GM12878 (cell line): ENCODE measurements at regions not wholly inside any gene's neighbourhood (a gene's known extent, or its start where the extent isn't known, plus 50 kb on each side); places are given as distances from the start of the nearest gene placed in this dataset.

ENCODE experiments used
- ATAC-seq: fragments of 200-7000 bp; cut with Tn5 transposase; 3 replicates; pipeline ENCODE4 v1.9.1; 2020; ENCODE audit warnings: mild to moderate bottlenecking, moderate library complexity
- BruUV-seq: library from RNA; stranded (reverse); fragments of 400-500 nt; replicated peaks from 2 replicates; lab custom pipeline; 2021; lab: Mats Ljungman, UMichigan
- CTCF ChIA-PET: fragments of 300-600 bp; sonication (Branson Sonifier 250); formaldehyde crosslinking; extraction: SDS; loops from one replicate; lab custom pipeline; 2021; ENCODE audit warnings: inconsistent platforms; lab: Yijun Ruan, JAX
- POLR2A ChIA-PET: fragments of 350-600 bp; formaldehyde crosslinking; extraction: SDS; loops from one replicate; lab custom pipeline; 2021; ENCODE audit warnings: inconsistent platforms; lab: Charles Lee
- RAD21 ChIA-PET: fragments of 300-600 bp; sonication (Branson Sonifier 250); formaldehyde crosslinking; loops from one replicate; lab custom pipeline; 2023; ENCODE audit warnings: antibody characterized with exemption; ENCODE audit not compliant: unreplicated experiment; lab: Charles Lee
- SMC1A ChIA-PET: fragments of 300-600 bp; sonication (Branson Sonifier 250); formaldehyde crosslinking; loops from one replicate; lab custom pipeline; 2023; ENCODE audit not compliant: unreplicated experiment, uncharacterized antibody; lab: Charles Lee
- DNase-seq: peaks from one replicate; pipeline ENCODE4 v3.0.0-alpha.2; 2011; ENCODE audit warnings: low read depth, low spot score
- FAIRE-seq: peaks from 3 replicates; lab custom pipeline; 2011; peaks lifted over from hg19 to GRCh38; lab: Jason Lieb, UNC
- H2AFZ ChIP-seq: 2 replicates; pipeline ENCODE4 v1.6.0; 2011; ENCODE audit warnings: low read depth, low read length, control low read depth; ENCODE audit not compliant: control insufficient read depth
- H3K27ac ChIP-seq: 2 replicates; pipeline ENCODE4 v1.5.1; 2011; ENCODE audit warnings: control low read depth; ENCODE audit not compliant: control insufficient read depth, insufficient read depth
- H3K27me3 ChIP-seq, 2 experiments: replicated peaks in 1 of 2; 2 replicates each; pipeline versions ENCODE4 v1.6.0 to v1.6.1; 2011; ENCODE audit warnings: low read length in 1 of 2; ENCODE audit not compliant: control insufficient read depth in 2 of 2, insufficient read depth in 2 of 2
- H3K36me3 ChIP-seq, 2 experiments: 2 replicates each; pipeline ENCODE4 v1.5.1; 2011; ENCODE audit warnings: low read length in 1 of 2; ENCODE audit not compliant: control insufficient read depth in 2 of 2, insufficient read depth in 2 of 2
- H3K4me1 ChIP-seq: 2 replicates; pipeline ENCODE4 v1.6.1; 2011; ENCODE audit warnings: mild to moderate bottlenecking, low read length, moderate library complexity, mixed read lengths; ENCODE audit not compliant: control insufficient read depth, insufficient read depth
- H3K4me2 ChIP-seq: 2 replicates; pipeline ENCODE4 v1.6.0; 2011; ENCODE audit warnings: control low read depth; ENCODE audit not compliant: control insufficient read depth, insufficient read depth
- H3K4me3 ChIP-seq: fragments of 200-600 bp; sonication (generic); 2 replicates; pipeline ENCODE4 v1.5.1; 2016
- H3K79me2 ChIP-seq: 2 replicates; pipeline ENCODE4 v1.6.0; 2011; ENCODE audit warnings: low read length; ENCODE audit not compliant: control insufficient read depth, insufficient read depth
- H3K9ac ChIP-seq: 2 replicates; pipeline ENCODE4 v1.8.0; 2011; ENCODE audit warnings: low read length, control low read depth, mixed read lengths; ENCODE audit not compliant: control insufficient read depth, insufficient read depth
- H3K9me3 ChIP-seq: replicated peaks from 3 replicates; pipeline ENCODE4 v1.5.1; 2011; ENCODE audit warnings: mild to moderate bottlenecking, low read length; ENCODE audit not compliant: control insufficient read depth, insufficient read depth
- H4K20me1 ChIP-seq: 2 replicates; pipeline ENCODE4 v1.6.0; 2011; ENCODE audit not compliant: control insufficient read depth, insufficient read depth
- ATF2 ChIP-seq: IDR thresholded peaks from 2 replicates; pipeline ENCODE4 v1.6.1; 2012; ENCODE audit warnings: low read length, inconsistent platforms
- ATF3 ChIP-seq: IDR thresholded peaks from 2 replicates; pipeline ENCODE4 v1.6.1; 2011; ENCODE audit warnings: low read depth, mild to moderate bottlenecking, low read length, moderate library complexity, borderline replicate concordance; ENCODE audit errors: extremely low read depth
- BMI1 ChIP-seq: fragments of 450-650 bp; IDR thresholded peaks from 2 replicates; pipeline ENCODE4 v1.6.1; 2016; ENCODE audit warnings: mild to moderate bottlenecking, moderate library complexity, borderline replicate concordance
- ESRRA ChIP-seq: IDR thresholded peaks from 2 replicates; pipeline ENCODE4 v1.6.1; 2012; ENCODE audit warnings: mild to moderate bottlenecking, low read length, improper control_type of control experiment
- KLF5 ChIP-seq: fragments of 450-650 bp; IDR thresholded peaks from 2 replicates; pipeline ENCODE4 v1.6.1; 2014; ENCODE audit warnings: mild to moderate bottlenecking; ENCODE audit not compliant: partially characterized antibody
- MYB ChIP-seq: fragments of 150-350 bp; IDR thresholded peaks from 2 replicates; pipeline ENCODE4 v1.6.1; 2014; ENCODE audit warnings: mild to moderate bottlenecking, low read depth, low read length, borderline replicate concordance
- NKRF ChIP-seq: fragments of 450-650 bp; conservative IDR thresholded peaks from 2 replicates; pipeline ENCODE4 v1.6.1; 2017; ENCODE audit warnings: mild to moderate bottlenecking, moderate library complexity
- NR2C2 ChIP-seq: IDR thresholded peaks from 2 replicates; pipeline ENCODE4 v1.6.1; 2011; ENCODE audit warnings: borderline replicate concordance, low read depth; ENCODE audit not compliant: control insufficient read depth, insufficient read length
- PKNOX1 ChIP-seq: fragments of 450-650 bp; IDR thresholded peaks from 2 replicates; pipeline ENCODE4 v1.6.1; 2016; ENCODE audit warnings: mild to moderate bottlenecking
- POU2F2 ChIP-seq: IDR thresholded peaks from 3 replicates; pipeline ENCODE4 v1.6.1; 2011; ENCODE audit warnings: low read depth, mild to moderate bottlenecking, low read length, borderline replicate concordance
- REST ChIP-seq: IDR thresholded peaks from 2 replicates; pipeline ENCODE4 v1.6.1; 2012; ENCODE audit warnings: mild to moderate bottlenecking, low read depth, low read length
- SKIL ChIP-seq: fragments of 450-650 bp; IDR thresholded peaks from 2 replicates; pipeline ENCODE4 v1.6.1; 2017; ENCODE audit warnings: mild to moderate bottlenecking, low read depth, inconsistent platforms; ENCODE audit not compliant: poor library complexity, severe bottlenecking
- WGBS: methylation state at CpG from one replicate; pipeline ENCODE4 v1.1.6; 2016; ENCODE audit warnings: low lambda C conversion rate; ENCODE audit not compliant: insufficient replicate concordance, insufficient coverage; ENCODE audit errors: missing lambda C conversion rate; 5-methylcytosine and 5-hydroxymethylcytosine counted together
- in situ Hi-C: fragments of 300-500 bp; cut with MboI; formaldehyde crosslinking; loops from 9 replicates; pipeline ENCODE4 v1.14.3; 2018; ENCODE audit warnings: mixed read lengths
- intact Hi-C: fragments of 100-400 bp; cut with micrococcal nuclease; formaldehyde crosslinking; loops from one replicate; pipeline ENCODE4 v1.14.2; 2022; ENCODE audit not compliant: unreplicated experiment

GRCh38 chr12:89091293-89091841 lies 260.9 kb downstream of the DUSP6 start (continued):
- no peak for TF ChIP-seq PKNOX1
- TF ChIP-seq ATF3, result no peak
- TF ChIP-seq MYB, result no peak
- TF ChIP-seq ATF2, result no peak
- no peak for TF ChIP-seq SKIL
- TF ChIP-seq NR2C2, result no peak
- no peak for TF ChIP-seq POU2F2

GRCh38 chr12:89089264-89089663 lies 263.0 kb downstream of the DUSP6 start:
- SMC1A ChIA-PET, result no interaction called here
- 0% methylated on average over 2 of the region's 2 CpGs for WGBS
- Histone ChIP-seq H3K9me3 (no peaks in the 10 kb centered on the region), H3K79me2 (no peaks in the 10 kb centered on the region), H3K27me3 (no peaks in the 10 kb centered on the region), H3K27ac (no peak overlapping the region), H3K4me1 (no peaks in the 10 kb centered on the region), H2AFZ (no peak overlapping the region), H3K36me3 (no peaks in the 10 kb centered on the region), H3K9ac (no peak overlapping the region), H3K4me3 (no peak overlapping the region), H3K4me2 (no peak overlapping the region), H4K20me1 (no peaks in the 10 kb centered on the region)
- POLR2A ChIA-PET, result no interaction called here
- intact Hi-C loops (no loop called here), in situ Hi-C loops (no loop called here)
- FAIRE-seq, result no peak
- no peak for DNase-seq
- no peak for ATAC-seq
- CTCF ChIA-PET, result no interaction called here
- BruUV-seq, result no TSS peak
- RAD21 ChIA-PET, result no interaction called here
- TF ChIP-seq NKRF, result no peak
- no peak for TF ChIP-seq BMI1
- TF ChIP-seq ESRRA, result no peak
- TF ChIP-seq KLF5, result no peak
- no peak for TF ChIP-seq REST
